Non-pigmented ciliary epithelial cell (primary cell): ENCODE measurements at regions not wholly inside any gene's neighbourhood (a gene's known extent, or its start where the extent isn't known, plus 50 kb on each side); places are given as distances from the start of the nearest gene placed in this dataset.
"Not testable (repeated sequence)": the region's sequence is repeated elsewhere in the genome, so short reads cannot be mapped to it uniquely, and the experiment has no call there.

Source experiments
- DNase-seq: peaks from one replicate; pipeline ENCODE4 v3.0.0-alpha.2; 2010; ENCODE audit warnings: low read depth

- DNase-seq: no peak
These were observed 456.1 kb upstream of the ARRDC3 start for GRCh38 chr5:91839233-91839632.

GRCh38 chr5:91830361-91830953, 447.3 kb upstream of the ARRDC3 start:
- no peak for DNase-seq

- DNase-seq: no peak
These were observed 442.5 kb upstream of the ARRDC3 start for GRCh38 chr5:91825618-91826017.

- no peak for DNase-seq
These were observed 441.3 kb upstream of the ARRDC3 start for GRCh38 chr5:91824406-91824805.

GRCh38 chr5:91820874-91821273, 437.8 kb upstream of the ARRDC3 start:
- DNase-seq: no peak

- no peak for DNase-seq
These were observed 433.6 kb upstream of the ARRDC3 start for GRCh38 chr5:91816681-91817080.

- no peak for DNase-seq
These were observed 414.5 kb upstream of the ARRDC3 start for GRCh38 chr5:91797576-91797975.

GRCh38 chr5:91794856-91795548, 411.9 kb upstream of the ARRDC3 start:
- DNase-seq: no peak

GRCh38 chr5:91794455-91794854, 411.3 kb upstream of the ARRDC3 start:
- no peak for DNase-seq

GRCh38 chr5:91787718-91788117, 404.6 kb upstream of the ARRDC3 start:
- no peak for DNase-seq

GRCh38 chr5:91777671-91778070, 394.6 kb upstream of the ARRDC3 start:
- DNase-seq: no peak

GRCh38 chr5:91776249-91776648, 393.1 kb upstream of the ARRDC3 start:
- DNase-seq: no peak

- no peak for DNase-seq
These were observed 387.3 kb upstream of the ARRDC3 start for GRCh38 chr5:91770400-91770799.

- DNase-seq: not testable (repeated sequence)
These were observed 374.3 kb upstream of the ARRDC3 start for GRCh38 chr5:91757383-91757782.

- DNase-seq: no peak
These were observed 371.9 kb upstream of the ARRDC3 start for GRCh38 chr5:91754990-91755389.

- DNase-seq: not testable (repeated sequence)
These were observed 361.4 kb upstream of the ARRDC3 start for GRCh38 chr5:91744470-91744869.

- DNase-seq: no peak
These were observed 359.4 kb upstream of the ARRDC3 start for GRCh38 chr5:91742550-91742949.

GRCh38 chr5:91741764-91742505, 358.8 kb upstream of the ARRDC3 start:
- no peak for DNase-seq

- no peak for DNase-seq
These were observed 346.9 kb upstream of the ARRDC3 start for GRCh38 chr5:91730026-91730425.

- DNase-seq: no peak
These were observed 344.3 kb upstream of the ARRDC3 start for GRCh38 chr5:91727463-91727862.

GRCh38 chr5:91722736-91723467, 339.8 kb upstream of the ARRDC3 start:
- no peak for DNase-seq

GRCh38 chr5:91712718-91713117, 329.6 kb upstream of the ARRDC3 start:
- peak; percentile 4 for DNase-seq

GRCh38 chr5:91707521-91707841, 324.4 kb upstream of the ARRDC3 start:
- DNase-seq: no peak
